H1 (cell line): ENCODE measurements at regions not wholly inside any gene's neighbourhood (a gene's known extent, or its start where the extent isn't known, plus 50 kb on each side); places are given as distances from the start of the nearest gene placed in this dataset.

Source experiments
- CTCF ChIA-PET: fragments of 300-600 bp; sonication (Branson Sonifier 250); formaldehyde crosslinking; loops from one replicate; lab custom pipeline; 2021; ENCODE audit not compliant: partially characterized antibody; lab: Charles Lee
- POLR2A ChIA-PET: fragments of 300-600 bp; sonication (Branson Sonifier 250); formaldehyde crosslinking; loops from one replicate; lab custom pipeline; 2021; ENCODE audit warnings: inconsistent platforms; ENCODE audit not compliant: partially characterized antibody; lab: Charles Lee
- DNase-seq, 2 experiments: peaks; one replicate each; pipeline versions ENCODE4 v3.0.0 to v3.0.0-alpha.2; 2010 to 2022; ENCODE audit warnings: low spot score in 2 of 2, low read depth in 1 of 2, mixed read lengths in 1 of 2
- FAIRE-seq: peaks from 2 replicates; lab custom pipeline; 2011; peaks lifted over from hg19 to GRCh38; lab: Jason Lieb, UNC
- H2AFZ ChIP-seq: 2 replicates; pipeline ENCODE4 v1.8.1; 2012; ENCODE audit warnings: low read length, inconsistent platforms
- H2AK5ac ChIP-seq: 2 replicates; pipeline ENCODE4 v1.6.1; 2013; ENCODE audit warnings: low read depth, low read length
- H2BK120ac ChIP-seq: replicated peaks from 2 replicates; pipeline ENCODE3; 2013; ENCODE audit warnings: low read depth, low read length, inconsistent platforms
- H2BK12ac ChIP-seq: 2 replicates; pipeline ENCODE4 v1.6.1; 2013; ENCODE audit warnings: low read depth, low read length
- H2BK15ac ChIP-seq: 2 replicates; pipeline ENCODE4 v1.6.1; 2013; ENCODE audit warnings: low read length
- H2BK20ac ChIP-seq: 2 replicates; pipeline ENCODE4 v1.6.1; 2013; ENCODE audit warnings: low read length
- H2BK5ac ChIP-seq: 2 replicates; pipeline ENCODE4 v1.6.1; 2013; ENCODE audit warnings: low read depth, low read length
- H3K14ac ChIP-seq: 2 replicates; pipeline ENCODE4 v1.6.1; 2013; ENCODE audit warnings: inconsistent platforms; ENCODE audit not compliant: insufficient read length
- H3K18ac ChIP-seq: 2 replicates; pipeline ENCODE4 v1.6.1; 2013; ENCODE audit warnings: low read length; ENCODE audit errors: extremely low read depth
- H3K23ac ChIP-seq: 2 replicates; pipeline ENCODE4 v1.6.1; 2013; ENCODE audit warnings: inconsistent platforms; ENCODE audit not compliant: insufficient read length
- H3K23me2 ChIP-seq: 2 replicates; pipeline ENCODE4 v1.6.1; 2013; ENCODE audit warnings: low read depth, low read length
- H3K27ac ChIP-seq: 2 replicates; pipeline ENCODE4 v1.6.1; 2011; ENCODE audit warnings: low read depth, low read length, inconsistent platforms
- H3K27me3 ChIP-seq, 4 experiments: replicated peaks in 1 of 4; 1 replicate in 1 of 4; 2 replicates in 3 of 4; pipeline versions ENCODE4 v1.6.1 to v1.8.1; 2011 to 2013; ENCODE audit warnings: low read length in 3 of 4, mild to moderate bottlenecking in 3 of 4, inconsistent platforms in 2 of 4, mixed read lengths in 2 of 4, moderate library complexity in 1 of 4; ENCODE audit not compliant: control insufficient read depth in 3 of 4, insufficient read depth in 3 of 4; ENCODE audit errors: extremely low read depth in 1 of 4
- H3K36me3 ChIP-seq, 4 experiments: 2 replicates each; pipeline versions ENCODE4 v1.6.1 to v1.8.1; 2011 to 2013; ENCODE audit warnings: mild to moderate bottlenecking in 4 of 4, low read length in 3 of 4, moderate library complexity in 2 of 4, control low read depth in 1 of 4, inconsistent platforms in 1 of 4; ENCODE audit not compliant: insufficient read depth in 4 of 4, control insufficient read depth in 2 of 4
- H3K4ac ChIP-seq: replicated peaks from 2 replicates; pipeline ENCODE3; 2013; ENCODE audit warnings: low read length, low read depth, mixed read lengths, inconsistent platforms; ENCODE audit not compliant: insufficient read length
- H3K4me1 ChIP-seq, 4 experiments: replicated peaks in 1 of 4; 1 replicate in 1 of 4; 2 replicates in 3 of 4; pipeline versions ENCODE4 v1.6.1 to v1.8.1; 2011 to 2013; ENCODE audit warnings: low read length in 3 of 4, inconsistent platforms in 2 of 4, mixed read lengths in 1 of 4; ENCODE audit not compliant: insufficient read depth in 4 of 4, control insufficient read depth in 3 of 4
- H3K4me2 ChIP-seq, 2 experiments: 2 replicates each; pipeline versions ENCODE4 v1.6.1 to v1.8.1; 2011 to 2013; ENCODE audit warnings: low read depth in 2 of 2, low read length in 2 of 2, control low read depth in 1 of 2, inconsistent platforms in 1 of 2, mild to moderate bottlenecking in 1 of 2; ENCODE audit not compliant: insufficient read depth in 1 of 2
- H3K4me3 ChIP-seq, 4 experiments: fragments of 200-600, 300-600 bp in 1 of 4; sonication (generic), shearing (Covaris generic), sonication (Bioruptor Twin) in 1 of 4; 2 replicates each; pipeline versions ENCODE4 v1.5.1 to v1.8.1; 2011 to 2016; ENCODE audit warnings: low read length in 4 of 4, low read depth in 3 of 4, control low read depth in 2 of 4, inconsistent platforms in 2 of 4, mild to moderate bottlenecking in 2 of 4, mixed read lengths in 1 of 4, moderate library complexity in 1 of 4; ENCODE audit not compliant: insufficient read depth in 2 of 4; ENCODE audit errors: extremely low read depth in 1 of 4
- H3K56ac ChIP-seq: replicated peaks from 2 replicates; pipeline ENCODE3; 2013; ENCODE audit warnings: low read depth, mild to moderate bottlenecking, mixed read lengths, low read length, inconsistent platforms; ENCODE audit not compliant: insufficient read length
- H3K79me1 ChIP-seq: 2 replicates; pipeline ENCODE4 v1.6.1; 2013; ENCODE audit warnings: low read depth, low read length, control low read depth
- H3K79me2 ChIP-seq, 2 experiments: 2 replicates each; pipeline versions ENCODE4 v1.6.1 to v1.8.1; 2012 to 2013; ENCODE audit warnings: low read length in 2 of 2, mild to moderate bottlenecking in 2 of 2, inconsistent platforms in 1 of 2; ENCODE audit not compliant: insufficient read depth in 2 of 2, control insufficient read depth in 1 of 2
- H3K9ac ChIP-seq, 4 experiments: replicated peaks in 1 of 4; 1 replicate in 1 of 4; 2 replicates in 3 of 4; pipeline versions ENCODE4 v1.6.1 to v1.8.1; 2011 to 2013; ENCODE audit warnings: low read depth in 3 of 4, low read length in 3 of 4, control low read depth in 2 of 4, mild to moderate bottlenecking in 2 of 4, moderate library complexity in 2 of 4, inconsistent platforms in 1 of 4; ENCODE audit errors: extremely low read depth in 1 of 4
- H3K9me3 ChIP-seq, 2 experiments: 2 replicates each; pipeline versions ENCODE4 v1.6.1 to v1.8.1; 2012 to 2013; ENCODE audit warnings: mild to moderate bottlenecking in 2 of 2, moderate library complexity in 2 of 2, control low read depth in 1 of 2, inconsistent platforms in 1 of 2, low read depth in 1 of 2, low read length in 1 of 2, mixed read lengths in 1 of 2; ENCODE audit not compliant: insufficient read depth in 2 of 2
- H4K20me1 ChIP-seq, 2 experiments: replicated peaks in 1 of 2; 2 replicates each; pipeline versions ENCODE3 to v1.8.1; 2011 to 2013; ENCODE audit warnings: inconsistent platforms in 2 of 2, low read length in 2 of 2, mild to moderate bottlenecking in 1 of 2; ENCODE audit not compliant: insufficient read depth in 2 of 2, control insufficient read depth in 1 of 2
- H4K5ac ChIP-seq: 2 replicates; pipeline ENCODE4 v1.6.1; 2013; ENCODE audit warnings: low read length, low read depth, mixed read lengths, inconsistent platforms; ENCODE audit not compliant: insufficient read length
- H4K8ac ChIP-seq: 2 replicates; pipeline ENCODE4 v1.8.0; 2013; ENCODE audit warnings: mild to moderate bottlenecking, moderate library complexity, low read length, inconsistent platforms; ENCODE audit not compliant: insufficient read depth; ENCODE audit errors: extremely low read depth
- H4K91ac ChIP-seq: replicated peaks from 2 replicates; pipeline ENCODE3; 2013; ENCODE audit warnings: low read length, mixed read lengths, inconsistent platforms; ENCODE audit not compliant: insufficient read length
- CBX5 ChIP-seq: fragments of 300-800, 300-1000 bp; sonication (generic); IDR thresholded peaks from 2 replicates; pipeline ENCODE4 v1.7.1; 2016; ENCODE audit warnings: antibody characterized with exemption, low read length, low read depth
- CREB1 ChIP-seq: IDR thresholded peaks from 2 replicates; pipeline ENCODE4 v1.6.1; 2012; ENCODE audit warnings: inconsistent platforms
- CTBP2 ChIP-seq: IDR thresholded peaks from 2 replicates; pipeline ENCODE4 v1.7.0; 2011; ENCODE audit warnings: borderline replicate concordance, mild to moderate bottlenecking, moderate library complexity, mixed read lengths, low read length; ENCODE audit not compliant: insufficient read depth, insufficient read length
- FOSL1 ChIP-seq: IDR thresholded peaks from 2 replicates; pipeline ENCODE4 v1.6.1; 2011; ENCODE audit warnings: mild to moderate bottlenecking, low read depth, low read length, moderate library complexity; ENCODE audit not compliant: insufficient read depth
- GTF2F1 ChIP-seq: IDR thresholded peaks from 2 replicates; pipeline ENCODE4 v1.6.1; 2012; ENCODE audit warnings: low read depth, low read length, improper control_type of control experiment, borderline replicate concordance
- JUND ChIP-seq: IDR thresholded peaks from 2 replicates; pipeline ENCODE4 v1.6.1; 2011; ENCODE audit warnings: mild to moderate bottlenecking, improper control_type of control experiment, low read length
- POU5F1 ChIP-seq: IDR thresholded peaks from 2 replicates; pipeline ENCODE4 v1.6.1; 2011; ENCODE audit warnings: low read depth, mild to moderate bottlenecking, low read length, moderate library complexity
- SIN3A ChIP-seq, 2 experiments: IDR thresholded peaks in 1 of 2; conservative IDR thresholded peaks in 1 of 2; 2 replicates each; pipeline ENCODE4 v1.6.1; 2011 to 2012; ENCODE audit warnings: low read length in 2 of 2, improper control_type of control experiment in 1 of 2, low read depth in 1 of 2, mild to moderate bottlenecking in 1 of 2
- TBP ChIP-seq: IDR thresholded peaks from 2 replicates; pipeline ENCODE4 v1.6.1; 2011; ENCODE audit warnings: low read depth, low read length, improper control_type of control experiment
- TCF12 ChIP-seq: IDR thresholded peaks from 2 replicates; pipeline ENCODE4 v1.6.1; 2011; ENCODE audit warnings: low read depth, mild to moderate bottlenecking, low read length
- WGBS, 2 experiments: shearing (Covaris generic) in 1 of 2; methylation state at CpG; one replicate each; pipeline versions ENCODE4 v1.1.6 to v1.1.7; 2013 to 2015; ENCODE audit warnings: low lambda C conversion rate in 2 of 2, mixed read lengths in 2 of 2, inconsistent platforms in 1 of 2, low coverage in 1 of 2, missing lambda C conversion rate in 1 of 2; ENCODE audit not compliant: insufficient replicate concordance in 2 of 2, insufficient coverage in 1 of 2, insufficient read length in 1 of 2; ENCODE audit errors: extremely low coverage in 1 of 2, missing lambda C conversion rate in 1 of 2; 5-methylcytosine and 5-hydroxymethylcytosine counted together

DNA sequence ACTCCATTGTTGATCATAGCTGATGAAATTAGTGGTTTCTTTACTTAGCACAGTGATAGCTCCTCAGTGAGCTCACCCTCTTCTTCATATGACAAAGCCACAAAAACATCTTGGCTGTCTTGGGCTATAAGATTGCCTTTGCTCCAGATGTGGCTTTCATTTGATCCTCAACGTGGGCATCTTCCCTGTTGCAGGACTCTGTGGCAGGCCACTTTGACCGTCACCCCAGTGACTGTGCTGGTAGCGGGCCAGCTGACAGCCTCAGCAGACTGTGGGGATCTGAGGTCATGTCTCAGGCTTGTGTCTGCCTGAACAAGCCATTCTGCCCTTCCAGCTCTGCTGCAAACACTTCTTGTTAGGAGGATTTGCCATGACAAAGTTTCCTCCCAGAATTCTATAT is 422.2 kb downstream of the NR2F1-AS1 start:
- DNase-seq = no peak
- Histone ChIP-seq H3K79me1 (no peaks in the 10 kb centered on the region), H3K79me2 (no peaks in the 10 kb centered on the region), H3K56ac (no peak overlapping the region), H3K4me3 (no peak overlapping the region), H2BK15ac (no peak overlapping the region), H3K4me2 (no peak overlapping the region), H3K36me3 (no peaks in the 10 kb centered on the region), H3K14ac (no peak overlapping the region), H3K18ac (no peak overlapping the region), H3K23ac (no peak overlapping the region), H3K9me3 (no peaks in the 10 kb centered on the region), H2BK5ac (no peak overlapping the region), H3K27me3 (no peaks in the 10 kb centered on the region), H3K23me2 (no peaks in the 10 kb centered on the region), H3K27ac (no peak overlapping the region), H4K8ac (no peak overlapping the region), H4K91ac (no peak overlapping the region), H2AFZ (no peak overlapping the region), H2AK5ac (no peak overlapping the region), H3K4ac (no peak overlapping the region)
- FAIRE-seq = no peak
- POLR2A ChIA-PET = no interaction called here
- CTCF ChIA-PET = interaction anchor here (0.5 kb wide), 1 partner anchor 742 kb away, joined by 3 read pairs; no protein-coding TSS in a partner anchor
- no peak for TF ChIP-seq TCF12
- TF ChIP-seq POU5F1 = no peak
- TF ChIP-seq CBX5 = no peak
- TF ChIP-seq JUND = no peak
- TF ChIP-seq GTF2F1 = no peak
- no peak for TF ChIP-seq FOSL1
- TF ChIP-seq SIN3A (conservative IDR thresholded peaks at IDR 0.05 in 1 of 2, IDR thresholded peaks at IDR 0.05 in 1 of 2; ENCODE audit: low read depth in 1 of 2, low read length in 2 of 2) = no peak
- no peak for TF ChIP-seq TBP
- no peak for TF ChIP-seq CREB1
- no peak for TF ChIP-seq CTBP2
- TF ChIP-seq, all 59 proteins: peak for 0
- no peak overlapping the region for H3K9ac ChIP-seq
- H2BK12ac ChIP-seq = no peak overlapping the region
- H4K20me1 ChIP-seq = no peaks in the 10 kb centered on the region
- no peak overlapping the region for H4K5ac ChIP-seq
- no peak overlapping the region for H2BK120ac ChIP-seq
- no peaks in the 10 kb centered on the region for H3K4me1 ChIP-seq
- no peak overlapping the region for H2BK20ac ChIP-seq
- WGBS, 2 experiments = 91% methylated on average over 3 of the region's 3 CpGs; no CpG with 5 or more reads in 1 of the 2 experiments
